Fibroblast of villous mesenchyme (primary cell): ENCODE measurements at regions not wholly inside any gene's neighbourhood (a gene's known extent, or its start where the extent isn't known, plus 50 kb on each side); places are given as distances from the start of the nearest gene placed in this dataset.
"Not testable (repeated sequence)": the region's sequence is repeated elsewhere in the genome, so short reads cannot be mapped to it uniquely, and the experiment has no call there.

Source experiments
- DNase-seq: peaks from one replicate; pipeline ENCODE4 v3.0.0-alpha.2; 2010; ENCODE audit warnings: low read depth
- H3K4me3 ChIP-seq: 2 replicates; pipeline ENCODE4 v1.5.1; 2011; ENCODE audit warnings: low read depth, mild to moderate bottlenecking, low read length
- CTCF ChIP-seq: IDR thresholded peaks from 2 replicates; pipeline ENCODE4 v1.5.1; 2012; ENCODE audit warnings: low read depth, mild to moderate bottlenecking, low read length; ENCODE audit not compliant: insufficient read depth

GRCh38 chr1:242966892-242967291 is 288.2 kb downstream of the CEP170 start:
- DNase-seq = no peak
- no peak for TF ChIP-seq CTCF
- H3K4me3 ChIP-seq = no peak overlapping the region

DNA sequence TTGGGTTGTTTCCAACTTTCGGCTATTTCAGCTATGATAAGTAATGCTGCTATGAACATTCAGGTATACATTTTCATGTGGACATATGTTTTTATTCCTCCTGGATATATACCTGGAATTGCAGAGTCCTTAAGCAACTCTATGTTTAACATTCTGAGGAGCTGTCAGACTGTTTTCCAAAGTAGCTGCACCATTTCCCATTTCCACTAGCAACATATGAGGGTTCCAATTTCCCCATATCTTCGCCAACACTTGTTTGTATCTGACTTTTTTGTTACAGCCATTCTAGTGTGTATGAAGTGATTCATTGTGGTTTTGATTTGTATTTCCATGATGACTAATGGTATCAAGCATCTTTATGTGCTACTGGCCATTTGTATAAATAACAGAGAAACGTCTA is 295.7 kb downstream of the CEP170 start:
- DNase-seq, H3K4me3 ChIP-seq: not testable (repeated sequence)

- H3K4me3 ChIP-seq, DNase-seq: not testable (repeated sequence)
These were observed 300.1 kb downstream of the CEP170 start for GRCh38 chr1:242954945-242955344.

DNA sequence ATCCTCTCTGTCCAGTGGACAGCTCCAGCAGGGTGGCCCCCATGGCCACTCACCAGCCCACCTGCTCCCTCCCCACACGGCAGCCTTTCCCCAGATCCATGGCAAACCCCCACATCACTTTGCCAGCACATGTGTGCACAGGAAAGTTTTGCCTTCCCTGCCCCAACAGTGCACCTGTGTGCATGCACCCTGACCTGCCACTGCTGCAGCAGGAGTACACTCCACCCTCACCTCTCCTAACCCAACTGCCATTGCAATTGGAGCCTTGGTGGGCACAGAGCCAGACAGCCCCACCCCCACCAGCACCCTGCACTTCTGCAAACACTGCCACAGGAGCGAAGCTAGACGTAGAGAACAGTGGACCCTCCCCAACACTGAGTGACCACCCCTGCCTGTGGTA is 308.9 kb downstream of the CEP170 start:
- no peak overlapping the region for H3K4me3 ChIP-seq
- DNase-seq = no peak
- no peak for TF ChIP-seq CTCF

DNA sequence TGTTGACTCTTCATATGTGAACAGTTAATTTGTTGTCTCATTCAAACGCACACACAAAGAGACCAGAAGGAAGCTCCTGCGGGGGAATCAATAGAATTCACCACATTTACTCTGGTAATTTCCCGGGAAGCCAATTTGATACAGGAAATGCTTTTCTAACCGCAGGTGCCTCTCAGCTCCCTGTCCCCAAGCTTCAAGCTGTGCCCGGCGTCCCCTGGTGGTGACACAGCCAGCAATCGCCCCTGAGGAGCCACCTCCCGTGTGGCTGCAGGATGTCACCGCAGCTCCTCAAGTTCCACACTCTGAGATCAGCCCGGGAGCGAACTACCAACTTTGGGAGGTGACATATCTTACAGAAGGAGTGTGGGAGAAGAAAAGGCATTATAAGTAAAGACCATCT is 318.4 kb downstream of the CEP170 start:
- H3K4me3 ChIP-seq = not testable (repeated sequence)

GRCh38 chr1:242924717-242925116 is 330.4 kb downstream of the CEP170 start:
- DNase-seq, H3K4me3 ChIP-seq: not testable (repeated sequence)

More for the DNA sequence above, 318.4 kb downstream of the CEP170 start:
- DNase-seq = not testable (repeated sequence)

DNA sequence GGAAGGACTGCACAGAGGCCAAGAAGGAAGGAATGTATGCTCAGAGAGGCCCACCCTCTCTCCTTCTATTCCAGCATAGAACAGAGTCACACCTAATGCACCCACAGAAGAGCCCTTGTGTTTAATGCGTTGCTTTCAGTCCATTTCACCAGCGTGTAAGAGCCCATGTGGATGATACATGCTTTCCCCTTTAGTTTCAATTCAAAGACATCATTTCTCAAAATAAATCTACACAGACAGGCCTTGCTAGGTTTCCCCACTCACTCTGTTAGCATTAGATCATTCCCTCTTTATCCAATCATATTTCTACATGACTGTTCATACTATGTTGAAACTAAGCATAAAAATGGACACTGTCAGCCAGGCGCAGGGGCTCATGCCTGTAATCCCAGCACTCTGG is 331.5 kb downstream of the CEP170 start:
- DNase-seq, H3K4me3 ChIP-seq: not testable (repeated sequence)

- DNase-seq, H3K4me3 ChIP-seq: not testable (repeated sequence)
These were observed 340.4 kb downstream of the CEP170 start for GRCh38 chr1:242914729-242915128.

DNA sequence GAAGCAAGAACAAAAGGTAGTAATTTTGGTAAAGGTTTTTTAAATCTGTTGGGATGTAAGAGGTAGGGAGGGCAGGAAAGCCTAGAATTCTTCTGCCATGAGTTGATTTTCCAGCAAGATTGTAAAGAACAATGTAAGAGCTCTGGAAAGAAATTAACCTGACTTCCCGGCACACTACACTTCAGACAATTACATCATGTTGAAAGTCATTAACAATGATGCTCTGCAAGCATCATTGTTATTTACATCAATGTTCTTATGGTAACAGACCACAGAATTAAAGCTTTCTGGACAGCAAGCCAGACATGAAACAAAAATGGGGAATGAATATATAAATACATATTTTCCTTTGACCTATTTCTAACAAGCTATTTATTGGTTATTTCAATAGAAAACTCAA is 342.2 kb downstream of the CEP170 start:
- DNase-seq, H3K4me3 ChIP-seq: not testable (repeated sequence)

DNA sequence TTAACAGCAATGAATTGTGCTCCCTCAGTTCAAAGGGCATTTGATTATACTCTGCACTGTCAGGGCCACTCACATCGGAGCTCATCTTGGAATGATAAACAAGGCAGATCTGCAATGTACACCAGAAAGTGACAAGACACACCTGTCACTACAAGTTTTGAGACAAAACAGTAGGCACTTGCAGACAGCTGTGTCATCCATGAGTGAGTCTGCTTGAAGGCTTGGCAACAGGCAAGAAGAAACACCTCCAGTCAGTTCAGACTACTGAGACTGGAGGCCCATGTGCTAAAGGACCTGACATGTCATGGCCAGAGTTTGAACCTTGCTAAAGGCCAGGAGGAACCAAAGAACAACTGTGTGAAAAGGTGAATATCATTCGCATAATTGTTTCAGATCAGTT is 354.5 kb downstream of the CEP170 start:
- DNase-seq, H3K4me3 ChIP-seq: not testable (repeated sequence)

GRCh38 chr1:242890192-242890741 is 364.8 kb downstream of the CEP170 start:
- TF ChIP-seq CTCF = no peak
- DNase-seq = no peak

GRCh38 chr1:242886137-242886536 is 361.6 kb upstream of the PLD5 start:
- DNase-seq = no peak
- TF ChIP-seq CTCF = no peak

More at GRCh38 chr1:242890192-242890741, 364.8 kb downstream of the CEP170 start:
- H3K4me3 ChIP-seq = no peak overlapping the region

GRCh38 chr1:242880022-242880421 is 355.5 kb upstream of the PLD5 start:
- DNase-seq, H3K4me3 ChIP-seq: not testable (repeated sequence)

More at GRCh38 chr1:242886137-242886536, 361.6 kb upstream of the PLD5 start:
- no peak overlapping the region for H3K4me3 ChIP-seq
